Neutrophil (primary cell): ENCODE measurements at regions not wholly inside any gene's neighbourhood (a gene's known extent, or its start where the extent isn't known, plus 50 kb on each side); places are given as distances from the start of the nearest gene placed in this dataset.

Experiments used
- H3K27ac ChIP-seq: fragments of 200-600 bp; sonication (generic); 2 replicates; pipeline ENCODE4 v1.5.1; 2016; ENCODE audit warnings: mild to moderate bottlenecking, moderate library complexity
- H3K27me3 ChIP-seq: fragments of 200-600 bp; sonication (generic); 2 replicates; pipeline ENCODE4 v1.6.0; 2016; ENCODE audit warnings: mild to moderate bottlenecking
- H3K36me3 ChIP-seq: fragments of 200-600 bp; sonication (generic); 2 replicates; pipeline ENCODE4 v1.5.1; 2017
- H3K4me1 ChIP-seq, 2 experiments: fragments of 200-600 bp in 1 of 2; sonication (generic) in 1 of 2; 1 replicate in 1 of 2; 2 replicates in 1 of 2; pipeline versions ENCODE4 v1.5.1 to v1.6.1; 2013 to 2016; ENCODE audit warnings: low read depth in 1 of 2, low read length in 1 of 2, mild to moderate bottlenecking in 1 of 2, moderate library complexity in 1 of 2; ENCODE audit not compliant: control insufficient read depth in 1 of 2, insufficient read depth in 1 of 2
- H3K4me3 ChIP-seq, 2 experiments: fragments of 200-600 bp in 1 of 2; sonication (generic) in 1 of 2; 1 replicate in 1 of 2; 2 replicates in 1 of 2; pipeline ENCODE4 v1.5.1; 2013 to 2016; ENCODE audit warnings: low read depth in 1 of 2, low read length in 1 of 2, mild to moderate bottlenecking in 1 of 2, moderate library complexity in 1 of 2
- H3K9me3 ChIP-seq: fragments of 200-600 bp; sonication (generic); 2 replicates; pipeline ENCODE4 v1.5.1; 2016
- CTCF ChIP-seq: fragments of 200-600 bp; sonication (generic); IDR thresholded peaks from 2 replicates; pipeline ENCODE4 v1.5.1; 2016; ENCODE audit warnings: antibody characterized with exemption

- Histone ChIP-seq H3K27me3 (no peaks in the 10 kb centered on the region), H3K4me1 (peaks cover 0 to 5% of the 10 kb centered on the region in 2 experiments), H3K4me3 (no peak overlapping the region), H3K36me3 (no peaks in the 10 kb centered on the region), H3K9me3 (no peaks in the 10 kb centered on the region), H3K27ac (no peak overlapping the region)
- TF ChIP-seq CTCF: no peak
These were observed 295.0 kb upstream of the NAV3 start for GRCh38 chr12:77535734-77536133.

- Histone ChIP-seq H3K4me1 (no peaks in the 10 kb centered on the region), H3K4me3 (no peak overlapping the region), H3K9me3 (no peaks in the 10 kb centered on the region), H3K27ac (no peak overlapping the region), H3K36me3 (no peaks in the 10 kb centered on the region), H3K27me3 (no peaks in the 10 kb centered on the region)
- TF ChIP-seq CTCF: no peak
These were observed 298.8 kb upstream of the NAV3 start for GRCh38 chr12:77531912-77532311.

GRCh38 chr12:77522247-77522646 is 308.4 kb upstream of the NAV3 start:
- Histone ChIP-seq H3K4me1 (no peaks in the 10 kb centered on the region), H3K27me3 (no peaks in the 10 kb centered on the region), H3K27ac (no peak overlapping the region), H3K36me3 (no peaks in the 10 kb centered on the region), H3K4me3 (no peak overlapping the region), H3K9me3 (no peaks in the 10 kb centered on the region)
- TF ChIP-seq CTCF: no peak

- no peaks in the 10 kb centered on the region for H3K4me1 ChIP-seq
- no peak for TF ChIP-seq CTCF
These were observed 309.1 kb upstream of the NAV3 start for GRCh38 chr12:77521508-77522115.

GRCh38 chr12:77514511-77514910 is 316.2 kb upstream of the NAV3 start:
- no peaks in the 10 kb centered on the region for H3K27me3 ChIP-seq
- H3K27ac ChIP-seq: no peak overlapping the region
- H3K4me3 ChIP-seq: no peak overlapping the region
- H3K36me3 ChIP-seq: no peaks in the 10 kb centered on the region
- no peaks in the 10 kb centered on the region for H3K4me1 ChIP-seq
- no peak for TF ChIP-seq CTCF
- no peaks in the 10 kb centered on the region for H3K9me3 ChIP-seq

More at GRCh38 chr12:77521508-77522115, 309.1 kb upstream of the NAV3 start:
- Histone ChIP-seq H3K36me3 (no peaks in the 10 kb centered on the region), H3K9me3 (no peaks in the 10 kb centered on the region), H3K27me3 (no peaks in the 10 kb centered on the region), H3K4me3 (no peak overlapping the region), H3K27ac (no peak overlapping the region)

- H3K4me1 ChIP-seq: no peaks in the 10 kb centered on the region
These were observed 319.7 kb upstream of the NAV3 start for GRCh38 chr12:77510985-77511384.

More at GRCh38 chr12:77510985-77511384, 319.7 kb upstream of the NAV3 start:
- H3K9me3 ChIP-seq: no peaks in the 10 kb centered on the region
- H3K27ac ChIP-seq: no peak overlapping the region
- TF ChIP-seq CTCF: no peak
- H3K36me3 ChIP-seq: no peaks in the 10 kb centered on the region
- no peaks in the 10 kb centered on the region for H3K27me3 ChIP-seq
- H3K4me3 ChIP-seq: no peak overlapping the region
